Rectal smooth muscle tissue (tissue), 1 donor: ENCODE measurements at regions not wholly inside any gene's neighbourhood (a gene's known extent, or its start where the extent isn't known, plus 50 kb on each side); places are given as distances from the start of the nearest gene placed in this dataset.

Source experiments
- H3K27ac ChIP-seq: one replicate; pipeline ENCODE4 v1.7.0; 2013; ENCODE audit warnings: low read depth, low read length, inconsistent platforms
- H3K27me3 ChIP-seq: one replicate; pipeline ENCODE4 v1.7.0; 2013; ENCODE audit warnings: low read length; ENCODE audit not compliant: control insufficient read depth, insufficient read depth
- H3K36me3 ChIP-seq: one replicate; pipeline ENCODE4 v1.7.0; 2013; ENCODE audit warnings: low read length; ENCODE audit not compliant: control insufficient read depth, insufficient read depth
- H3K4me1 ChIP-seq: one replicate; pipeline ENCODE4 v1.7.0; 2013; ENCODE audit warnings: low read length; ENCODE audit not compliant: control insufficient read depth, insufficient read depth
- H3K4me3 ChIP-seq: one replicate; pipeline ENCODE4 v1.7.0; 2013; ENCODE audit warnings: low read length
- H3K9ac ChIP-seq: one replicate; pipeline ENCODE4 v1.7.0; 2013; ENCODE audit warnings: low read length

GRCh38 chr13:104678161-104678560, 1611.9 kb upstream of the SLC10A2 start:
- no peaks in the 10 kb centered on the region for H3K36me3 ChIP-seq
- H3K27ac ChIP-seq = no peak overlapping the region
- no peaks in the 10 kb centered on the region for H3K4me1 ChIP-seq
- no peak overlapping the region for H3K4me3 ChIP-seq
- no peak overlapping the region for H3K9ac ChIP-seq
- no peaks in the 10 kb centered on the region for H3K27me3 ChIP-seq

GRCh38 chr13:104671901-104672300, 1605.7 kb upstream of the SLC10A2 start:
- no peaks in the 10 kb centered on the region for H3K36me3 ChIP-seq

DNA sequence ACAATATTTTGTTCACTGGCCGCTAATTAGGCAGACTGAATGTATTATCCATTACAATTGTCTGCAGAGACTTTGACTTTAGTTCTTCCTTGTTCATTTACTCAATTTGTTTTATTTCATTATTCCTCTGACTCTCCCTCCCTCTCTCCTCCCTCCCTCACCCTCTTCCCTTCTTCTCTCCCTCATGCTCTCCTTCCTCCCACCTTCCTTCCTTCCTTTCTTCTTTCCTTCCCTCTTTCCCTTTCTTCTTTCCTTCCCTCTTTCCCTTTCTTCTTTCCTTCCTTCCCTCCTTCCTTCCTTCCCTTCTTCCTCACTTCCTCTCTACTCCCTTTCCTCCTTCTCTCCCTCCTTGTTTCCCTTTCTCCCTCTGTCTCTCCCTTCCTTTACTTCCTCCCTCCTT, 1591.0 kb upstream of the SLC10A2 start:
- Histone ChIP-seq H3K27ac (no peak overlapping the region), H3K4me1 (no peaks in the 10 kb centered on the region), H3K36me3 (no peaks in the 10 kb centered on the region), H3K27me3 (no peaks in the 10 kb centered on the region), H3K4me3 (no peak overlapping the region), H3K9ac (no peak overlapping the region)

More at GRCh38 chr13:104671901-104672300, 1605.7 kb upstream of the SLC10A2 start:
- no peak overlapping the region for H3K27ac ChIP-seq
- no peaks in the 10 kb centered on the region for H3K27me3 ChIP-seq
- H3K9ac ChIP-seq = no peak overlapping the region
- H3K4me1 ChIP-seq = no peaks in the 10 kb centered on the region
- no peak overlapping the region for H3K4me3 ChIP-seq

DNA sequence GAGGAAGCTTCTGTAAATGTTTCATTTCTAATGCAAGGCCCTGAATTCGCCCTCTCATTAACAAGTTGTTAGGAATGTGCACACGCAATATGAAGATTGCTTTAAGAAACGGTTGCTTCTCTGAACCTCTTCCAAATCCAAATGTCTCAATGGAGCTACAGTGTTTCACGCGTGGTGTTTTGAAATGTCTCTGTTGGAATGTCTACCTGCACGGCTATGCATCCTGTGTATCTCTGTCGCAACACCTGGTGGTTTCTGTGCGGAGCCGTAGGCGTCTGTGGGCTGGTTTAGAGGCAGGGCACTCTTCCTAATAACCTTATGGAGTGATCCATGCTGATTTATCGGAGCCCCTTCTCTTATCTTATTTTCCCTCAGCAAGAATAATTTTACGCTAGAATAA, 1584.2 kb upstream of the SLC10A2 start:
- no peak overlapping the region for H3K9ac ChIP-seq

GRCh38 chr13:104648291-104648690, 1582.1 kb upstream of the SLC10A2 start:
- Histone ChIP-seq H3K9ac (no peak overlapping the region), H3K36me3 (no peaks in the 10 kb centered on the region), H3K27me3 (no peaks in the 10 kb centered on the region), H3K4me1 (no peaks in the 10 kb centered on the region), H3K4me3 (no peak overlapping the region), H3K27ac (no peak overlapping the region)

More for the DNA sequence above, 1584.2 kb upstream of the SLC10A2 start:
- Histone ChIP-seq H3K4me3 (no peak overlapping the region), H3K27ac (no peak overlapping the region), H3K27me3 (no peaks in the 10 kb centered on the region), H3K4me1 (no peaks in the 10 kb centered on the region), H3K36me3 (no peaks in the 10 kb centered on the region)

GRCh38 chr13:104645786-104646185, 1579.6 kb upstream of the SLC10A2 start:
- Histone ChIP-seq H3K27me3 (no peaks in the 10 kb centered on the region), H3K27ac (no peak overlapping the region), H3K4me1 (no peaks in the 10 kb centered on the region), H3K36me3 (no peaks in the 10 kb centered on the region), H3K9ac (no peak overlapping the region), H3K4me3 (no peak overlapping the region)

DNA sequence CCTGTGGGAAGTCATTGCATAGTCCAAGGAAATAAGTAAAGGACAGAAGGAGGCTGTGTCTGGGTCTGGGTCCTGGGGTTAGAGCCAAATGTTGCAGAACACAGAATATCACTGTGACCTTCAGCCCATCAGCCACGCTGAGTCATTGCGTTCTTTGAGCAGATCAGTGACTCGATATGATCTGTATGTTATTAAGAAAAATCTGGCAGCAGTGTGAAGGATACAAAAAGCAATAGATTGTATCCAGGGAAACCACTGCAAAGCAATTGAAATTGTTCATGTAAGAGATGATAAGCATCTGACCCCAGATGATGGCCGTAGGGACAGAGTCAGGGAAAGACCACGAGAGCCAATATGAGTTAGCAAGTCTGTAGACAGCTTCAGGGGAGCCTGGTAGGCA, 1575.1 kb upstream of the SLC10A2 start:
- no peaks in the 10 kb centered on the region for H3K36me3 ChIP-seq
- H3K27ac ChIP-seq = no peak overlapping the region
- no peaks in the 10 kb centered on the region for H3K27me3 ChIP-seq
- H3K4me1 ChIP-seq = no peaks in the 10 kb centered on the region
- H3K4me3 ChIP-seq = no peak overlapping the region
- H3K9ac ChIP-seq = no peak overlapping the region

GRCh38 chr13:104635879-104636278, 1569.7 kb upstream of the SLC10A2 start:
- Histone ChIP-seq H3K9ac (no peak overlapping the region), H3K27me3 (no peaks in the 10 kb centered on the region), H3K4me1 (no peaks in the 10 kb centered on the region), H3K4me3 (no peak overlapping the region), H3K36me3 (no peaks in the 10 kb centered on the region), H3K27ac (no peak overlapping the region)

- no peaks in the 10 kb centered on the region for H3K27me3 ChIP-seq
- H3K4me3 ChIP-seq = no peak overlapping the region
- no peak overlapping the region for H3K27ac ChIP-seq
- H3K36me3 ChIP-seq = no peaks in the 10 kb centered on the region
- no peaks in the 10 kb centered on the region for H3K4me1 ChIP-seq
- no peak overlapping the region for H3K9ac ChIP-seq
These were observed 1567.8 kb upstream of the SLC10A2 start for GRCh38 chr13:104634016-104634415.

- H3K27me3 ChIP-seq = no peaks in the 10 kb centered on the region
- H3K9ac ChIP-seq = no peak overlapping the region
- no peak overlapping the region for H3K4me3 ChIP-seq
- H3K36me3 ChIP-seq = no peaks in the 10 kb centered on the region
- H3K4me1 ChIP-seq = no peaks in the 10 kb centered on the region
- no peak overlapping the region for H3K27ac ChIP-seq
These were observed 1566.5 kb upstream of the SLC10A2 start for GRCh38 chr13:104632736-104633135.

- no peaks in the 10 kb centered on the region for H3K4me1 ChIP-seq
- H3K36me3 ChIP-seq = no peaks in the 10 kb centered on the region
- H3K9ac ChIP-seq = no peak overlapping the region
- H3K27ac ChIP-seq = no peak overlapping the region
- H3K4me3 ChIP-seq = no peak overlapping the region
- H3K27me3 ChIP-seq = no peaks in the 10 kb centered on the region
These were observed 1559.0 kb upstream of the SLC10A2 start for GRCh38 chr13:104625201-104625600.

- H3K9ac ChIP-seq = no peak overlapping the region
- no peaks in the 10 kb centered on the region for H3K36me3 ChIP-seq
- H3K4me3 ChIP-seq = no peak overlapping the region
- H3K27ac ChIP-seq = no peak overlapping the region
- no peaks in the 10 kb centered on the region for H3K27me3 ChIP-seq
- H3K4me1 ChIP-seq = no peaks in the 10 kb centered on the region
These were observed 1550.8 kb upstream of the SLC10A2 start for GRCh38 chr13:104616990-104617389.

- Histone ChIP-seq H3K36me3 (no peaks in the 10 kb centered on the region), H3K27ac (no peak overlapping the region), H3K27me3 (no peaks in the 10 kb centered on the region), H3K9ac (no peak overlapping the region), H3K4me3 (no peak overlapping the region), H3K4me1 (no peaks in the 10 kb centered on the region)
These were observed 1548.3 kb upstream of the SLC10A2 start for GRCh38 chr13:104614361-104615145.
